Stimulated activated naive B cell treated with anti-CD40 and anti-IgM and Interleukin-4, amounts not matched to agents 10 μg/mL and 1 μg/mL and 100 μg/mL, for 72 hours (primary cell): ENCODE measurements at regions not wholly inside any gene's neighbourhood (a gene's known extent, or its start where the extent isn't known, plus 50 kb on each side); places are given as distances from the start of the nearest gene placed in this dataset.

Experiments used
- ATAC-seq, 2 donors: fragments of 150-1000 bp; cut with Tn5 transposase; replicated peaks; 2 replicates each; pipeline ENCODE4 v1.10.0; 2021; ENCODE audit warnings: moderate library complexity in 1 of 2
- DNase-seq: peaks from one replicate; pipeline ENCODE4 v3.0.0; 2021
- H3K27ac Mint-ChIP-seq: one replicate; pipeline ENCODE4 v1.8.0; 2022; ENCODE audit warnings: mild to moderate bottlenecking, mixed read lengths
- H3K27me3 Mint-ChIP-seq, 2 donors: one replicate each; pipeline ENCODE4 v1.8.0; 2022; ENCODE audit warnings: mixed read lengths in 2 of 2
- H3K36me3 Mint-ChIP-seq, 2 donors: one replicate each; pipeline ENCODE4 v1.8.0; 2022; ENCODE audit warnings: mixed read lengths in 2 of 2, mild to moderate bottlenecking in 1 of 2
- H3K4me1 Mint-ChIP-seq, 2 donors: one replicate each; pipeline ENCODE4 v1.8.0; 2022; ENCODE audit warnings: mixed read lengths in 2 of 2, mild to moderate bottlenecking in 1 of 2
- H3K4me3 Mint-ChIP-seq, 2 donors: one replicate each; pipeline ENCODE4 v1.8.0; 2022; ENCODE audit warnings: mild to moderate bottlenecking in 2 of 2, mixed read lengths in 2 of 2, moderate library complexity in 1 of 2
- H3K9me3 Mint-ChIP-seq, 2 donors: one replicate each; pipeline ENCODE4 v1.8.0; 2022; ENCODE audit warnings: mixed read lengths in 2 of 2, mild to moderate bottlenecking in 1 of 2

GRCh38 chrX:39929379-39930025, 168.3 kb downstream of the BCOR start:
- no peak for ATAC-seq

GRCh38 chrX:39930786-39931528, 166.8 kb downstream of the BCOR start:
- no peak for ATAC-seq
- DNase-seq = no peak
- Mint-ChIP-seq H3K27ac (no peak overlapping the region), H3K36me3 (no peaks in the 10 kb centered on the region), H3K9me3 (no peaks in the 10 kb centered on the region), H3K4me3 (no peak overlapping the region), H3K27me3 (peaks cover 0 to 6% of the 10 kb centered on the region in 2 donors), H3K4me1 (peaks cover 0 to 1% of the 10 kb centered on the region in 2 donors)

More at GRCh38 chrX:39929379-39930025, 168.3 kb downstream of the BCOR start:
- H3K4me1 Mint-ChIP-seq = peaks cover 0 to 1% of the 10 kb centered on the region in 2 donors
- peaks cover 0 to 6% of the 10 kb centered on the region in 2 donors for H3K27me3 Mint-ChIP-seq
- H3K27ac Mint-ChIP-seq = no peak overlapping the region
- no peak for DNase-seq
- no peak overlapping the region for H3K4me3 Mint-ChIP-seq
- H3K36me3 Mint-ChIP-seq = no peaks in the 10 kb centered on the region
- H3K9me3 Mint-ChIP-seq = no peaks in the 10 kb centered on the region

GRCh38 chrX:39931529-39932282, 166.1 kb downstream of the BCOR start:
- no peaks in the 10 kb centered on the region for H3K36me3 Mint-ChIP-seq
- ATAC-seq (no peak), DNase-seq (no peak)
- no peak overlapping the region for H3K4me3 Mint-ChIP-seq
- no peaks in the 10 kb centered on the region for H3K9me3 Mint-ChIP-seq
- H3K4me1 Mint-ChIP-seq = peaks cover 0 to 1% of the 10 kb centered on the region in 2 donors
- H3K27ac Mint-ChIP-seq = no peak overlapping the region
- peaks cover 0 to 6% of the 10 kb centered on the region in 2 donors for H3K27me3 Mint-ChIP-seq

GRCh38 chrX:39935411-39936064, 162.2 kb downstream of the BCOR start:
- Mint-ChIP-seq H3K4me1 (peaks cover 6 to 11% of the 10 kb centered on the region in 2 donors), H3K4me3 (no peak overlapping the region), H3K36me3 (no peaks in the 10 kb centered on the region), H3K9me3 (no peaks in the 10 kb centered on the region), H3K27ac (no peak overlapping the region), H3K27me3 (no peaks in the 10 kb centered on the region)
- ATAC-seq = no peak
- DNase-seq = no peak

- H3K4me3 Mint-ChIP-seq = peak overlapping the region; percentile 74 to 76
- peaks cover 6 to 11% of the 10 kb centered on the region in 2 donors for H3K4me1 Mint-ChIP-seq
- peak; percentile 60 to 75 for ATAC-seq
- H3K27me3 Mint-ChIP-seq = no peaks in the 10 kb centered on the region
- DNase-seq = no peak
- H3K27ac Mint-ChIP-seq = peak overlapping the region; percentile 82
- H3K9me3 Mint-ChIP-seq = no peaks in the 10 kb centered on the region
- no peaks in the 10 kb centered on the region for H3K36me3 Mint-ChIP-seq
These were observed 160.6 kb downstream of the BCOR start for GRCh38 chrX:39936886-39937770.

GRCh38 chrX:39938466-39938865, 159.3 kb downstream of the BCOR start:
- DNase-seq = no peak
- H3K4me1 Mint-ChIP-seq = peaks cover 6 to 11% of the 10 kb centered on the region in 2 donors
- no peak overlapping the region for H3K4me3 Mint-ChIP-seq
- H3K27ac Mint-ChIP-seq = no peak overlapping the region
- ATAC-seq = no peak
- peaks cover 0 to 7% of the 10 kb centered on the region in 2 donors for H3K9me3 Mint-ChIP-seq
- H3K27me3 Mint-ChIP-seq = peaks cover 0 to 5% of the 10 kb centered on the region in 2 donors
- H3K36me3 Mint-ChIP-seq = peaks cover 2 to 4% of the 10 kb centered on the region in 2 donors

- no peak overlapping the region for H3K27ac Mint-ChIP-seq
- H3K9me3 Mint-ChIP-seq = peaks cover 0 to 12% of the 10 kb centered on the region in 2 donors
- DNase-seq = no peak
- H3K4me3 Mint-ChIP-seq = no peak overlapping the region
- peaks cover 0 to 8% of the 10 kb centered on the region in 2 donors for H3K27me3 Mint-ChIP-seq
- H3K4me1 Mint-ChIP-seq = peaks cover 4 to 11% of the 10 kb centered on the region in 2 donors
- ATAC-seq = no peak
- H3K36me3 Mint-ChIP-seq = peaks cover 2 to 7% of the 10 kb centered on the region in 2 donors
These were observed 158.1 kb downstream of the BCOR start for GRCh38 chrX:39939678-39940077.

GRCh38 chrX:39941332-39941920, 156.3 kb downstream of the BCOR start:
- DNase-seq (no peak), ATAC-seq (no peak)
- H3K27me3 Mint-ChIP-seq = peaks cover 0 to 8% of the 10 kb centered on the region in 2 donors

GRCh38 chrX:39944416-39944815, 153.3 kb downstream of the BCOR start:
- no peak for DNase-seq
- Mint-ChIP-seq H3K36me3 (peaks cover 2 to 7% of the 10 kb centered on the region in 2 donors), H3K9me3 (peaks cover 0 to 12% of the 10 kb centered on the region in 2 donors), H3K27me3 (peaks cover 0 to 8% of the 10 kb centered on the region in 2 donors), H3K4me1 (peaks cover under 1% of the 10 kb centered on the region in 2 donors), H3K4me3 (no peak overlapping the region), H3K27ac (no peak overlapping the region)
- no peak for ATAC-seq

More at GRCh38 chrX:39941332-39941920, 156.3 kb downstream of the BCOR start:
- peaks cover 4 to 11% of the 10 kb centered on the region in 2 donors for H3K4me1 Mint-ChIP-seq
- H3K36me3 Mint-ChIP-seq = peaks cover 2 to 7% of the 10 kb centered on the region in 2 donors
- H3K27ac Mint-ChIP-seq = no peak overlapping the region
- no peak overlapping the region for H3K4me3 Mint-ChIP-seq
- peaks cover 0 to 12% of the 10 kb centered on the region in 2 donors for H3K9me3 Mint-ChIP-seq

- H3K4me3 Mint-ChIP-seq = no peak overlapping the region
- no peak for DNase-seq
- H3K9me3 Mint-ChIP-seq = peaks cover 0 to 12% of the 10 kb centered on the region in 2 donors
- H3K4me1 Mint-ChIP-seq = peaks cover 3 to 6% of the 10 kb centered on the region in 2 donors
- no peak overlapping the region for H3K27ac Mint-ChIP-seq
- peaks cover 2 to 7% of the 10 kb centered on the region in 2 donors for H3K36me3 Mint-ChIP-seq
- H3K27me3 Mint-ChIP-seq = peaks cover 0 to 8% of the 10 kb centered on the region in 2 donors
- no peak for ATAC-seq
These were observed 152.0 kb downstream of the BCOR start for GRCh38 chrX:39945709-39946108.

GRCh38 chrX:39946822-39947221, 150.9 kb downstream of the BCOR start:
- Mint-ChIP-seq H3K9me3 (peaks cover 1 to 17% of the 10 kb centered on the region in 2 donors), H3K4me1 (peaks cover 3 to 6% of the 10 kb centered on the region in 2 donors)
- ATAC-seq = no peak

GRCh38 chrX:39948582-39948981, 149.2 kb downstream of the BCOR start:
- DNase-seq (no peak), ATAC-seq (no peak)
- Mint-ChIP-seq H3K4me3 (no peak overlapping the region), H3K27me3 (peaks cover 0 to 3% of the 10 kb centered on the region in 2 donors), H3K27ac (no peak overlapping the region), H3K36me3 (peaks cover 0 to 2% of the 10 kb centered on the region in 2 donors), H3K4me1 (peaks cover 3 to 6% of the 10 kb centered on the region in 2 donors), H3K9me3 (peaks cover 1 to 8% of the 10 kb centered on the region in 2 donors)

More at GRCh38 chrX:39946822-39947221, 150.9 kb downstream of the BCOR start:
- Mint-ChIP-seq H3K36me3 (peaks cover 2 to 7% of the 10 kb centered on the region in 2 donors), H3K27ac (no peak overlapping the region), H3K4me3 (no peak overlapping the region), H3K27me3 (peaks cover 0 to 8% of the 10 kb centered on the region in 2 donors)
- DNase-seq = no peak
